ENCODE measurements at regions not wholly inside any gene's neighbourhood (a gene's known extent, or its start where the extent isn't known, plus 50 kb on each side); places are given as distances from the start of the nearest gene placed in this dataset.

DNA sequence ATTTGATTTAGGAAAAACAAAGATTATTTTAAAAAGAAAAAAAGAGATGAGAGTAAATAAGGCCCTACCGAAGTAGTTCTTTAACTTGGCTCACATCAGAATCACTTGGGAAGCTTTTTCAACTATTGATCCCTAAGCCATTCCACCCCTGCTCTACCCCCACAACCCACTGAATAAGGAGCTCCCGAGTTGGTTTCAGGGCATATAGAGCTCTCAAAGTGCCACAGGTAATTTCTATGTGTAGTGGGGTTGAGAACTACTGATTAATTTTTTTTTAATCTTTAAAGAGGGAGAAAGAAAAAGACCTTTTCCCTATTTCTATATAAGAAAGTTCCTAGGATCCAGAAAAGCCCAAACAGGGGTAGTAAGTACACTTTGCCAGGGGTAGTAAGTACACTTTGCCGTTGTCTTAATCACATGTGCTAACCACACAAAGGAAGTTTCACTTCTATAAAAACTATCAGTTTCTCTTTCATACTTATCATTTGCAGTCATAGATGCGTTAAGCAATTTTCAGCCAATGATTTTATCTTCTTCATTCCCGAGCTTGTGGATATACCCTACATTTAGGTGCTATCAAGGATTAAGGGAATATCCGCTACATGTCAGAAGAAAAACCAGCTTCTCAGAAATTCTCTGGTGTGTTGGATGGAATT is 108.4 kb upstream of the ZC3H12C start:
- no peak overlapping the region for H3K4me3 ChIP-seq
- DNase-seq: no peak
- H3K27me3 ChIP-seq: no peaks in the 10 kb centered on the region
- no peak overlapping the region for H3K27ac ChIP-seq
- WGBS, 2 donors: 49% methylated on average over 6 of the region's 6 CpGs
- H3K9me3 ChIP-seq: no peaks in the 10 kb centered on the region
- intact Hi-C loops (cut with DNase I): no loop called here
- TF ChIP-seq, protein P1, sequence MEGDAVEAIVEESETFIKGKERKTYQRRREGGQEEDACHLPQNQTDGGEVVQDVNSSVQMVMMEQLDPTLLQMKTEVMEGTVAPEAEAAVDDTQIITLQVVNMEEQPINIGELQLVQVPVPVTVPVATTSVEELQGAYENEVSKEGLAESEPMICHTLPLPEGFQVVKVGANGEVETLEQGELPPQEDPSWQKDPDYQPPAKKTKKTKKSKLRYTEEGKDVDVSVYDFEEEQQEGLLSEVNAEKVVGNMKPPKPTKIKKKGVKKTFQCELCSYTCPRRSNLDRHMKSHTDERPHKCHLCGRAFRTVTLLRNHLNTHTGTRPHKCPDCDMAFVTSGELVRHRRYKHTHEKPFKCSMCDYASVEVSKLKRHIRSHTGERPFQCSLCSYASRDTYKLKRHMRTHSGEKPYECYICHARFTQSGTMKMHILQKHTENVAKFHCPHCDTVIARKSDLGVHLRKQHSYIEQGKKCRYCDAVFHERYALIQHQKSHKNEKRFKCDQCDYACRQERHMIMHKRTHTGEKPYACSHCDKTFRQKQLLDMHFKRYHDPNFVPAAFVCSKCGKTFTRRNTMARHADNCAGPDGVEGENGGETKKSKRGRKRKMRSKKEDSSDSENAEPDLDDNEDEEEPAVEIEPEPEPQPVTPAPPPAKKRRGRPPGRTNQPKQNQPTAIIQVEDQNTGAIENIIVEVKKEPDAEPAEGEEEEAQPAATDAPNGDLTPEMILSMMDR (IDR thresholded peaks at IDR 0.05): no peak
- H3K36me3 ChIP-seq: no peaks in the 10 kb centered on the region
- no peaks in the 10 kb centered on the region for H3K4me1 ChIP-seq

DNA sequence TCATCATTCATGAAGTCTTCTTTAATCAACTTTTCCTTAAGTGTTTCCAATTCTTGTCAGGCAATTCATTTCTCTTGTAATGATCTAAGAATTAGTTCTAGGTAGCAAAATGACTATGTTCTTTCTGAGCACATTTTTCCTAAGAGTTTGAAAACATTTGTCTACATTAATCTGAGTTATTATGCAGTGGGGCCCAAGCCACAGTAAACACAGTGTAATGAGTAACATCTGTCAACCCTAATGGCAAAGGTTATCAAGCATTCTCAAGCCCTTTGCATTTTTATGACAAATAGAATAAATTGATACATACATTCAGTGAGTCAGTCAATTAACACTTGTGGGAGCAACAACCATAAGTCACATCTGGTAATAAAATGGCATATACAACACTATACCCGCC is 106.7 kb upstream of the ZC3H12C start:
- WGBS, 2 donors: 53 to 76% methylated on average over 1 of the region's 1 CpG
- no peak for DNase-seq
- intact Hi-C loops (cut with DNase I): no loop called here

DNA sequence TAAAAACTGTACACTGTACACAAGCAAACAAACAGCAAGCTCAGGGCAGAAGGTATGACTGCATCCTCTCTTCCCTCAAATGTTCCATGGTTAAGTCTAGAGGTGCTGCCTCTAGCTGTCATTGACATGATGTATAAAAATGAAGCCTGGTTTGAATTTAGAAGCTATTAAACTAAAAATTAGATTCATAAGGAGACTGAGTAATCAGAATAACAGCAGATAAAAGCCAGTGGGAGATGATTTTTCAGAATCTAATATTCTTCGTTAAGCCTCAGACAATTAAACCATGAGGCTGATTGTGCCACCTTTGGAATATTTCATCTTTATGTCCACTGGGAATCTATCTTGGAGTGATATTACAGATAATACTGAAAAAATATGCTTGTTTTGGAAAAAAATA is 101.4 kb upstream of the ZC3H12C start:
- Histone ChIP-seq H3K4me3 (no peak overlapping the region), H3K36me3 (no peaks in the 10 kb centered on the region), H3K9me3 (no peaks in the 10 kb centered on the region), H3K27ac (no peak overlapping the region), H3K27me3 (no peaks in the 10 kb centered on the region), H3K4me1 (no peaks in the 10 kb centered on the region)
- intact Hi-C loops (cut with DNase I): no loop called here
- TF ChIP-seq POLR2AphosphoS5 (IDR thresholded peaks at IDR 0.05): no peak
- TF ChIP-seq, protein P1 (IDR thresholded peaks at IDR 0.05): no peak
- TF ChIP-seq POLR2A (IDR thresholded peaks at IDR 0.05): no peak
- TF ChIP-seq EP300 (IDR thresholded peaks at IDR 0.05): no peak
- WGBS, 2 donors: 95 to 96% methylated on average over 1 of the region's 1 CpG
- DNase-seq: no peak

More for the DNA sequence above, 106.7 kb upstream of the ZC3H12C start:
- H3K9me3 ChIP-seq: no peaks in the 10 kb centered on the region
- no peaks in the 10 kb centered on the region for H3K4me1 ChIP-seq
- no peak overlapping the region for H3K4me3 ChIP-seq
- H3K36me3 ChIP-seq: no peaks in the 10 kb centered on the region
- H3K27me3 ChIP-seq: no peaks in the 10 kb centered on the region
- no peak overlapping the region for H3K27ac ChIP-seq
- no peak for TF ChIP-seq POLR2AphosphoS5 (IDR thresholded peaks at IDR 0.05)
- no peak for TF ChIP-seq POLR2A (IDR thresholded peaks at IDR 0.05)
- TF ChIP-seq, protein P1 (IDR thresholded peaks at IDR 0.05): no peak
- TF ChIP-seq EP300 (IDR thresholded peaks at IDR 0.05): no peak

DNA sequence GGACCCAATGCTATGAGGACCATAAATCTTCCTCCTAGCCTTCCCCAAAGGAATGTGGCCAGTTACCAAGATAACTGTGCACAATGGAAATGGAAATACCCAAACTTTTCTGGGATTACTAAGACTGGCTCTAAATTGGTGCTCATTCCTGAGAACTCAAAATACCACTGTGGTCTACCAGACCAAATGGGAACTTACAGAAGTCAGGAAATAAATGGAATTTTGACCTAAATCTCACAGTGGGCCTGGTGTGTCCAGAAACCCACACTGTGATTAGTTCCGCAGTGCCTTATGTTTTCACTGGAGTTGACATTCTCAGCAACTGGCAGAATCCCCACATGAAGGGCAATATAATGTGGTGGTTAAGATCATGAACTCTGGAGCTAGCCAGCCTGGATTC is 99.4 kb upstream of the ZC3H12C start:
- Histone ChIP-seq H3K4me3 (no peak overlapping the region), H3K9me3 (no peaks in the 10 kb centered on the region), H3K27me3 (no peaks in the 10 kb centered on the region), H3K4me1 (no peaks in the 10 kb centered on the region), H3K36me3 (no peaks in the 10 kb centered on the region), H3K27ac (no peak overlapping the region)
- DNase-seq: no peak
- WGBS, 2 donors: 97 to 99% methylated on average over 1 of the region's 1 CpG
- intact Hi-C loops (cut with DNase I): no loop called here
- TF ChIP-seq POLR2A (IDR thresholded peaks at IDR 0.05) (no peak), EP300 (IDR thresholded peaks at IDR 0.05) (no peak), POLR2AphosphoS5 (IDR thresholded peaks at IDR 0.05) (no peak)

DNA sequence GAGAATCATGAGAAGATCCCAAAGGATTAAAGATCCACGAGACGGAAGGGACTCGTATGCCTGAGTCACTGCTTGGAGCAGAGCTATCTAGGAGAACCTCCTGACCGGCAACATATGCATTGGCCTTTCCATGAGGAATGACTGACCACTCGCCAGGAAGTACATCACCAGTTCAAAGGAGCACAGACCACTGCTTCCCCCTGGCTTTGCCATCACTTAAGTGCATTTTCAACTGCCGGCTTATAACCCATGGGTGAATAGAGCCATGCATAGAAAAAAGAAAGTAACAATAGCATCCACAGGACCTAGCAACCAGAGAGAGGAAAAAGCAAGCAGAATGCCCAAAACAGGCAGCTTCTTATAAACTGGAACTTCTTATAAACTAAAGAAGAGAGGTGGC is 98.3 kb upstream of the ZC3H12C start:
- Histone ChIP-seq H3K4me1 (peaks cover 0 to 5% (median 2%) of the 10 kb centered on the region in 4 donors), H3K27me3 (no peaks in the 10 kb centered on the region), H3K27ac (no peak overlapping the region), H3K36me3 (no peaks in the 10 kb centered on the region), H3K9me3 (no peaks in the 10 kb centered on the region), H3K4me3 (no peak overlapping the region)
- TF ChIP-seq, protein P1 (IDR thresholded peaks at IDR 0.05): no peak
- no peak for TF ChIP-seq POLR2A (IDR thresholded peaks at IDR 0.05)
- no peak for TF ChIP-seq POLR2AphosphoS5 (IDR thresholded peaks at IDR 0.05)
- TF ChIP-seq EP300 (IDR thresholded peaks at IDR 0.05): no peak
- intact Hi-C loops (cut with DNase I): no loop called here
- no peak for DNase-seq
- WGBS, 2 donors: 77 to 95% methylated on average over 6 of the region's 6 CpGs
